IMR-90 (cell line): ENCODE measurements at regions not wholly inside any gene's neighbourhood (a gene's known extent, or its start where the extent isn't known, plus 50 kb on each side); places are given as distances from the start of the nearest gene placed in this dataset.

Experiments
- ATAC-seq: fragments of 200-7000 bp; cut with Tn5 transposase; 2 replicates; pipeline ENCODE4 v1.9.1; 2020; ENCODE audit warnings: low read depth, mild to moderate bottlenecking, moderate library complexity
- BruUV-seq: library from RNA; stranded (reverse); fragments of 400-500 nt; replicated peaks from 2 replicates; lab custom pipeline; 2021; lab: Mats Ljungman, UMichigan
- CTCF ChIA-PET: fragments of 300-600 bp; formaldehyde crosslinking; extraction: SDS; loops from one replicate; lab custom pipeline; 2021; ENCODE audit warnings: antibody characterized with exemption; lab: Yijun Ruan, JAX
- POLR2A ChIA-PET: fragments of 300-600 bp; sonication (Branson Sonifier 250); formaldehyde crosslinking; loops from one replicate; lab custom pipeline; 2022; ENCODE audit warnings: antibody characterized with exemption; ENCODE audit not compliant: unreplicated experiment; lab: Charles Lee
- DNase-seq: peaks from one replicate; pipeline ENCODE4 v3.0.0; 2013
- H2AFZ ChIP-seq: replicated peaks from 2 replicates; pipeline ENCODE3; 2013; ENCODE audit warnings: low read length, mild to moderate bottlenecking; ENCODE audit not compliant: poor library complexity
- H2AK5ac ChIP-seq: 2 replicates; pipeline ENCODE4 v1.6.1; 2013; ENCODE audit warnings: low read depth, low read length, inconsistent platforms
- H2AK9ac ChIP-seq: replicated peaks from 2 replicates; pipeline ENCODE3; 2013; ENCODE audit warnings: mild to moderate bottlenecking, low read depth, low read length, moderate library complexity; ENCODE audit not compliant: poor library complexity
- H2BK120ac ChIP-seq: 2 replicates; pipeline ENCODE4 v1.6.1; 2013; ENCODE audit warnings: low read depth, low read length, inconsistent platforms
- H2BK15ac ChIP-seq: 3 replicates; pipeline ENCODE4 v1.6.1; 2013; ENCODE audit warnings: low read depth, low read length, inconsistent platforms
- H2BK20ac ChIP-seq: 2 replicates; pipeline ENCODE4 v1.6.1; 2013; ENCODE audit warnings: low read depth, mild to moderate bottlenecking, inconsistent platforms, low read length, moderate library complexity
- H2BK5ac ChIP-seq: 2 replicates; pipeline ENCODE4 v1.6.1; 2013; ENCODE audit warnings: mild to moderate bottlenecking, low read depth, low read length, inconsistent platforms; ENCODE audit not compliant: poor library complexity, severe bottlenecking
- H3K14ac ChIP-seq: replicated peaks from 2 replicates; pipeline ENCODE4 v1.6.1; 2013; ENCODE audit warnings: low read depth, low read length, inconsistent platforms
- H3K18ac ChIP-seq: 2 replicates; pipeline ENCODE4 v1.6.1; 2013; ENCODE audit warnings: low read depth, low read length, control low read depth
- H3K23ac ChIP-seq: 2 replicates; pipeline ENCODE4 v1.6.1; 2013; ENCODE audit warnings: low read depth, low read length, inconsistent platforms
- H3K27ac ChIP-seq: 2 replicates; pipeline ENCODE4 v1.5.1; 2013; ENCODE audit warnings: mild to moderate bottlenecking, control low read depth, low read length; ENCODE audit not compliant: insufficient read depth
- H3K27me3 ChIP-seq: 2 replicates; pipeline ENCODE4 v1.6.1; 2013; ENCODE audit warnings: low read length; ENCODE audit not compliant: control insufficient read depth, insufficient read depth
- H3K36me3 ChIP-seq: 2 replicates; pipeline ENCODE4 v1.6.1; 2013; ENCODE audit warnings: low read length, mixed read lengths; ENCODE audit not compliant: control insufficient read depth, insufficient read depth
- H3K4ac ChIP-seq: 2 replicates; pipeline ENCODE4 v1.6.1; 2013; ENCODE audit warnings: low read depth, low read length, inconsistent platforms
- H3K4me1 ChIP-seq: 2 replicates; pipeline ENCODE4 v1.6.1; 2013; ENCODE audit warnings: low read length, mixed read lengths; ENCODE audit not compliant: control insufficient read depth, insufficient read depth
- H3K4me2 ChIP-seq: 2 replicates; pipeline ENCODE4 v1.6.1; 2013; ENCODE audit warnings: low read depth, mild to moderate bottlenecking, control low read depth, low read length, moderate library complexity
- H3K4me3 ChIP-seq: 2 replicates; pipeline ENCODE4 v1.5.1; 2013; ENCODE audit warnings: low read depth, mild to moderate bottlenecking, control low read depth, low read length, moderate library complexity; ENCODE audit not compliant: insufficient read depth
- H3K56ac ChIP-seq: 2 replicates; pipeline ENCODE4 v1.6.1; 2013; ENCODE audit warnings: low read length, inconsistent platforms; ENCODE audit not compliant: insufficient read depth; ENCODE audit errors: extremely low read depth
- H3K79me1 ChIP-seq, 2 experiments: 2 replicates each; pipeline ENCODE4 v1.6.1; 2013; ENCODE audit warnings: low read length in 2 of 2, inconsistent platforms in 1 of 2, low read depth in 1 of 2
- H3K9ac ChIP-seq: 2 replicates; pipeline ENCODE4 v1.6.1; 2013; ENCODE audit warnings: low read depth, low read length, control low read depth
- H3K9me1 ChIP-seq: 2 replicates; pipeline ENCODE4 v1.6.1; 2013; ENCODE audit warnings: low read length, inconsistent platforms; ENCODE audit not compliant: insufficient read depth
- H3K9me3 ChIP-seq: 2 replicates; pipeline ENCODE4 v1.6.1; 2013; ENCODE audit warnings: low read length; ENCODE audit not compliant: control insufficient read depth, insufficient read depth
- H4K20me1 ChIP-seq: 2 replicates; pipeline ENCODE4 v1.6.1; 2013; ENCODE audit warnings: low read length, inconsistent platforms; ENCODE audit not compliant: insufficient read depth
- H4K5ac ChIP-seq: 2 replicates; pipeline ENCODE4 v1.6.1; 2013; ENCODE audit warnings: mild to moderate bottlenecking, low read depth, low read length, control low read depth
- H4K8ac ChIP-seq, 2 experiments: 2 replicates each; pipeline ENCODE4 v1.6.1; 2013; ENCODE audit warnings: low read depth in 2 of 2, low read length in 2 of 2, control low read depth in 1 of 2, inconsistent platforms in 1 of 2
- H4K91ac ChIP-seq: 2 replicates; pipeline ENCODE4 v1.6.1; 2013; ENCODE audit warnings: low read depth, low read length, inconsistent platforms; ENCODE audit not compliant: insufficient read depth
- BHLHE40 ChIP-seq: fragments of 150-350 bp; IDR thresholded peaks from 2 replicates; pipeline ENCODE4 v1.6.1; 2016; ENCODE audit warnings: mild to moderate bottlenecking, low read depth, low read length
- CHD1 ChIP-seq: IDR thresholded peaks from 2 replicates; pipeline ENCODE4 v1.6.1; 2012; ENCODE audit warnings: low read depth, low read length, improper control_type of control experiment
- MAFK ChIP-seq: IDR thresholded peaks from 2 replicates; pipeline ENCODE4 v1.6.1; 2012; ENCODE audit warnings: low read depth, low read length, improper control_type of control experiment
- MAZ ChIP-seq: IDR thresholded peaks from 2 replicates; pipeline ENCODE4 v1.6.1; 2012; ENCODE audit warnings: low read depth, mild to moderate bottlenecking, low read length, improper control_type of control experiment, moderate library complexity, borderline replicate concordance
- MXI1 ChIP-seq: IDR thresholded peaks from 2 replicates; pipeline ENCODE4 v1.6.1; 2012; ENCODE audit warnings: low read depth, mild to moderate bottlenecking, low read length, moderate library complexity, borderline replicate concordance
- POLR2A ChIP-seq: IDR thresholded peaks from 2 replicates; pipeline ENCODE4 v1.6.1; 2012; ENCODE audit warnings: mild to moderate bottlenecking, low read depth, low read length
- RAD21 ChIP-seq: IDR thresholded peaks from 2 replicates; pipeline ENCODE4 v1.6.1; 2012; ENCODE audit warnings: low read length, improper control_type of control experiment
- RFX5 ChIP-seq: IDR thresholded peaks from 2 replicates; pipeline ENCODE4 v1.8.0; 2012; ENCODE audit warnings: low read depth, mild to moderate bottlenecking, low read length, moderate library complexity
- SMC3 ChIP-seq: fragments of 150-350 bp; IDR thresholded peaks from 2 replicates; pipeline ENCODE4 v1.6.1; 2016; ENCODE audit warnings: low read depth, mild to moderate bottlenecking, antibody characterized with exemption, low read length, moderate library complexity
- WGBS, 2 experiments: methylation state at CpG; one replicate each; pipeline versions ENCODE4 v1.1.5 to v1.1.7; 2013; ENCODE audit warnings: missing lambda C conversion rate in 2 of 2; ENCODE audit not compliant: insufficient read length in 1 of 2; ENCODE audit errors: extremely low coverage in 2 of 2; 5-methylcytosine and 5-hydroxymethylcytosine counted together
- dilution Hi-C: fragments of 300-500 bp; cut with HindIII; formaldehyde crosslinking; loops from one replicate; pipeline ENCODE4 v1.14.3; 2018; ENCODE audit warnings: low sequenced_read_pairs; ENCODE audit not compliant: unreplicated experiment
- in situ Hi-C: fragments of 300-500 bp; cut with MboI; formaldehyde crosslinking; loops from 3 replicates; pipeline ENCODE4 v1.14.3; 2019; ENCODE audit warnings: low sequenced_read_pairs, inconsistent platforms, mixed read lengths
- intact Hi-C: fragments of 100-400 bp; cut with micrococcal nuclease; formaldehyde crosslinking; loops from 2 replicates; pipeline ENCODE4 v1.10.0; 2022
- TF ChIP-seq, protein P1 (sequence below): conservative IDR thresholded peaks from 2 replicates; pipeline ENCODE4 v1.5.1; 2012; ENCODE audit warnings: mild to moderate bottlenecking, low read depth, low read length, improper control_type of control experiment
- TF ChIP-seq, protein P2 (sequence below): fragments of 150-350 bp; IDR thresholded peaks from 2 replicates; pipeline ENCODE4 v1.6.1; 2016; ENCODE audit warnings: low read depth, mild to moderate bottlenecking, low read length, moderate library complexity, borderline replicate concordance

DNA sequence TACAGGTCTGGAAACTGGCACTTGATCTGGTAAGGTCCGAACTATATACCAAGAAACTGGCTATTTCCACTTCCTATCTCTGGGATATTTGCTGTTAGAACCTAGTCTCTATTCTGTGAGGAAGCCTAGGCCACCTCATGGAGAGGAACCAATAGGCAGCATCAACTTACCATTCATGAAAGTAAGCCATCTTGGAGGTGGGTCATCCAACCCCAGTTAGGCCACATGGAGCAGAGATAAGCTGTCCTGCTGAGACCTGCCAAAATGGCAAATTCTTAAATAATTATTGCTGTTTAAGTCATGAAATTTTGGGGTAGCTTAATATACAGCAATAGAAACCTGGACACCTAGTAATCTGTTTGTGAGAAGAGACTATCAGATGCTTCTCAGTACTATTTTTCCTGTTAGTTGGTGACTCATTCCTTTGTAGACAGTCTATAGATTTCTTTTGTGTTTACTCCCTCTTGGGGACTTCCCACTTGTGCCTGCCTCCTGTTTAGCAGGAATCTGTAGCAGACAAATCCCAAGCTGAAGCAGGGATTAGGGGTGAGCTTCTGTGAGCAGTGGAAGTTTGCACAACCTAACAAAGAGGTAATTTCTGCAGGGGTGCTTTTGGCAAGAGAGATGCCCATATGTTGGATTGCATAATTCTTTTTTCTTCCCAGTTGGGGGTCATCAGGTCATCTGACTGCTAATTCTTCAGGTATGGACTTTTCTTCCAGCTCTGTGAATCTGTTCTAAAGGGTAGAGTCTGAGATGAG is 136.8 kb downstream of the IGF1 start:
- TF ChIP-seq, protein P1, sequence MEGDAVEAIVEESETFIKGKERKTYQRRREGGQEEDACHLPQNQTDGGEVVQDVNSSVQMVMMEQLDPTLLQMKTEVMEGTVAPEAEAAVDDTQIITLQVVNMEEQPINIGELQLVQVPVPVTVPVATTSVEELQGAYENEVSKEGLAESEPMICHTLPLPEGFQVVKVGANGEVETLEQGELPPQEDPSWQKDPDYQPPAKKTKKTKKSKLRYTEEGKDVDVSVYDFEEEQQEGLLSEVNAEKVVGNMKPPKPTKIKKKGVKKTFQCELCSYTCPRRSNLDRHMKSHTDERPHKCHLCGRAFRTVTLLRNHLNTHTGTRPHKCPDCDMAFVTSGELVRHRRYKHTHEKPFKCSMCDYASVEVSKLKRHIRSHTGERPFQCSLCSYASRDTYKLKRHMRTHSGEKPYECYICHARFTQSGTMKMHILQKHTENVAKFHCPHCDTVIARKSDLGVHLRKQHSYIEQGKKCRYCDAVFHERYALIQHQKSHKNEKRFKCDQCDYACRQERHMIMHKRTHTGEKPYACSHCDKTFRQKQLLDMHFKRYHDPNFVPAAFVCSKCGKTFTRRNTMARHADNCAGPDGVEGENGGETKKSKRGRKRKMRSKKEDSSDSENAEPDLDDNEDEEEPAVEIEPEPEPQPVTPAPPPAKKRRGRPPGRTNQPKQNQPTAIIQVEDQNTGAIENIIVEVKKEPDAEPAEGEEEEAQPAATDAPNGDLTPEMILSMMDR: no peak
- TF ChIP-seq POLR2A (no peak), RAD21 (no peak), BHLHE40 (no peak), MAZ (no peak), RFX5 (no peak), MXI1 (no peak), CHD1 (no peak), SMC3 (no peak), MAFK (no peak)
- TF ChIP-seq, protein P2, sequence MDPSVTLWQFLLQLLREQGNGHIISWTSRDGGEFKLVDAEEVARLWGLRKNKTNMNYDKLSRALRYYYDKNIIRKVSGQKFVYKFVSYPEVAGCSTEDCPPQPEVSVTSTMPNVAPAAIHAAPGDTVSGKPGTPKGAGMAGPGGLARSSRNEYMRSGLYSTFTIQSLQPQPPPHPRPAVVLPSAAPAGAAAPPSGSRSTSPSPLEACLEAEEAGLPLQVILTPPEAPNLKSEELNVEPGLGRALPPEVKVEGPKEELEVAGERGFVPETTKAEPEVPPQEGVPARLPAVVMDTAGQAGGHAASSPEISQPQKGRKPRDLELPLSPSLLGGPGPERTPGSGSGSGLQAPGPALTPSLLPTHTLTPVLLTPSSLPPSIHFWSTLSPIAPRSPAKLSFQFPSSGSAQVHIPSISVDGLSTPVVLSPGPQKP: no peak
- whole genome bisulfite sequencing, 2 experiments: no CpG with 5 or more reads among the region's 1 CpG
- CTCF ChIA-PET: no interaction called here
- Histone ChIP-seq H4K8ac (no peak overlapping the region), H4K5ac (no peak overlapping the region), H3K4me1 (peaks cover 2% of the 10 kb centered on the region; the same call in 1 of the 2 replicates), H3K36me3 (no peaks in the 10 kb centered on the region), H3K9me3 (no peaks in the 10 kb centered on the region), H4K20me1 (no peaks in the 10 kb centered on the region), H2BK20ac (no peak overlapping the region), H3K18ac (no peak overlapping the region), H2AK9ac (no peak overlapping the region), H2BK5ac (no peak overlapping the region), H3K9ac (no peak overlapping the region), H3K14ac (no peak overlapping the region), H3K79me1 (no peaks in the 10 kb centered on the region), H3K27me3 (no peaks in the 10 kb centered on the region), H3K4me2 (no peak overlapping the region), H3K23ac (no peak overlapping the region), H3K9me1 (no peaks in the 10 kb centered on the region), H3K56ac (no peak overlapping the region), H4K91ac (no peak overlapping the region), H2AFZ (no peak overlapping the region), H3K4ac (no peak overlapping the region), H3K4me3 (no peak overlapping the region), H2AK5ac (no peak overlapping the region), H2BK15ac (no peak overlapping the region), H2BK120ac (no peak overlapping the region), H3K27ac (no peak overlapping the region)
- intact Hi-C loops (no loop called here), in situ Hi-C loops (no loop called here), dilution Hi-C loops (no loop called here)
- peak; percentile 51 for ATAC-seq
- POLR2A ChIA-PET: no interaction called here
- BruUV-seq: no TSS peak
- peak; percentile 16 for DNase-seq
